HL-60 (cell line): ENCODE measurements at regions not wholly inside any gene's neighbourhood (a gene's known extent, or its start where the extent isn't known, plus 50 kb on each side); places are given as distances from the start of the nearest gene placed in this dataset.

Experiments used
- CTCF ChIP-seq: IDR thresholded peaks from one replicate; pipeline ENCODE4 v1.5.1; 2011; ENCODE audit warnings: low read length, control low read depth, inconsistent platforms; ENCODE audit not compliant: insufficient read depth
- POLR2AphosphoS5 ChIP-seq: IDR thresholded peaks from 2 replicates; pipeline ENCODE4 v1.6.1; 2012; ENCODE audit warnings: low read depth
- REST ChIP-seq: IDR thresholded peaks from 2 replicates; pipeline ENCODE4 v1.6.1; 2012; ENCODE audit warnings: low read depth; ENCODE audit not compliant: insufficient replicate concordance

- TF ChIP-seq CTCF (no peak), REST (no peak), POLR2AphosphoS5 (no peak)
Measured at GRCh38 chr3:25901796-25902195, 111.9 kb downstream of the OXSM start.
